Mammary epithelial cell (primary cell): ENCODE measurements at regions not wholly inside any gene's neighbourhood (a gene's known extent, or its start where the extent isn't known, plus 50 kb on each side); places are given as distances from the start of the nearest gene placed in this dataset.
"Not testable (repeated sequence)": the region's sequence is repeated elsewhere in the genome, so short reads cannot be mapped to it uniquely, and the experiment has no call there.

Source experiments
- EZH2 ChIP-seq: IDR thresholded peaks from 2 replicates; pipeline ENCODE4 v1.6.1; 2012; ENCODE audit warnings: low read length, inconsistent platforms, borderline replicate concordance
- TF ChIP-seq, protein P1 (sequence below), 2 donors: IDR thresholded peaks in 1 of 2; conservative IDR thresholded peaks in 1 of 2; 2 replicates each; pipeline ENCODE4 v1.5.1; 2011 to 2012; ENCODE audit warnings: inconsistent platforms in 2 of 2, low read length in 2 of 2, mild to moderate bottlenecking in 2 of 2, control low read depth in 1 of 2, low read depth in 1 of 2; ENCODE audit not compliant: insufficient read depth in 1 of 2; ENCODE audit errors: extremely low read depth in 1 of 2

DNA sequence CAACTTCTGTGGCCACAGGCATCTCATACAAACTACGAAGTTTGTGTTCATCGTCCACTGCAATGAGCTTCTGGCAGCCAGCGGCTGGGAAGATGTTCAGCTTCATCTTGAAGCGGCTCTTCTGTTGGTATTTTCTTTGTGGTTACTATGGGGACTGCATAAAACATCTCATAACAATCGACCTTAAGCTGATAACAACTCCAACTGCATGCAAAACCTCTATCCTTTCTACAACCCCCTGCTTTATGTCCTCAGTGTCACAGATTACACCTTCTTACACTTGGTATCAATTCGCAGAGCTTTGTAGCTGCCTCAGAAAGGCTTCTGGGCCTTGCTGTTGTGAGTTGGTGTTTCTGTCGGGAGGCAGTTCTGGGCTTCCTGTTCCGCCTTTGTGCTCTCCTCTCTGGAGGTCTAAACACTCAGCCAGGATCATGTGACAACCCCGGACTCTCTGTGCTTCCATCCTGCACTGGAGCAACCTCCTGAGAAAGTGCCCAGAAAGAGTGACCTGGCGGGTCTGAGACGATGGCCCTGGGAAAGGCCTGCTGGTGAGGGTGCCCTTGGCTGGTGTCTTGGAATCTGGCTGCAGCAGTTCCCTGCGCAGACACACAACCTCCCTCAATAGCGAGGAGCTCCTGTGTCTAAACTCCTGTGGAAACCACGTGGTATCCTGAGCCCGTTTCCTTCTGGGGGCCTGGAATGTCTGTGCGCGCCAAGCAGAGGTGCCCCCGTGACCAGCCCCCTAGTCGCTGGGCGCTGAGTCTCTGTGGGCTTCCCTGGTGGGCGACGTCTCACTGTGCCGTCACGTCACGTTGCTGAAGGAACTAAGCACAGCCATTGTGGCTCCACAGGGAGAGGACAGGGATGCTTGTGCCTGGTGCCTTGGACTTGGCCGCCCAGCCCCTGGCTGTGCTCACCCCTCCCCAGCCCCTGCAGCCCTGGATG is 339.6 kb downstream of the ADGRD1 start:
- TF ChIP-seq, protein P1, sequence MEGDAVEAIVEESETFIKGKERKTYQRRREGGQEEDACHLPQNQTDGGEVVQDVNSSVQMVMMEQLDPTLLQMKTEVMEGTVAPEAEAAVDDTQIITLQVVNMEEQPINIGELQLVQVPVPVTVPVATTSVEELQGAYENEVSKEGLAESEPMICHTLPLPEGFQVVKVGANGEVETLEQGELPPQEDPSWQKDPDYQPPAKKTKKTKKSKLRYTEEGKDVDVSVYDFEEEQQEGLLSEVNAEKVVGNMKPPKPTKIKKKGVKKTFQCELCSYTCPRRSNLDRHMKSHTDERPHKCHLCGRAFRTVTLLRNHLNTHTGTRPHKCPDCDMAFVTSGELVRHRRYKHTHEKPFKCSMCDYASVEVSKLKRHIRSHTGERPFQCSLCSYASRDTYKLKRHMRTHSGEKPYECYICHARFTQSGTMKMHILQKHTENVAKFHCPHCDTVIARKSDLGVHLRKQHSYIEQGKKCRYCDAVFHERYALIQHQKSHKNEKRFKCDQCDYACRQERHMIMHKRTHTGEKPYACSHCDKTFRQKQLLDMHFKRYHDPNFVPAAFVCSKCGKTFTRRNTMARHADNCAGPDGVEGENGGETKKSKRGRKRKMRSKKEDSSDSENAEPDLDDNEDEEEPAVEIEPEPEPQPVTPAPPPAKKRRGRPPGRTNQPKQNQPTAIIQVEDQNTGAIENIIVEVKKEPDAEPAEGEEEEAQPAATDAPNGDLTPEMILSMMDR (conservative IDR thresholded peaks at IDR 0.05 in 1 of 2, IDR thresholded peaks at IDR 0.05 in 1 of 2; ENCODE audit: extremely low read depth in 1 of 2, insufficient read depth in 1 of 2, low read depth in 1 of 2, low read length in 2 of 2) = not testable (repeated sequence)
- TF ChIP-seq EZH2 = not testable (repeated sequence)
